NCI-H1436 treated with DMSO at 0.1 percent for 48 hours (cell line): ENCODE measurements at regions not wholly inside any gene's neighbourhood (a gene's known extent, or its start where the extent isn't known, plus 50 kb on each side); places are given as distances from the start of the nearest gene placed in this dataset.

Source experiments
- DNase-seq: peaks from one replicate; lab custom pipeline; 2025; lab: John Stamatoyannopoulos, UW

DNA sequence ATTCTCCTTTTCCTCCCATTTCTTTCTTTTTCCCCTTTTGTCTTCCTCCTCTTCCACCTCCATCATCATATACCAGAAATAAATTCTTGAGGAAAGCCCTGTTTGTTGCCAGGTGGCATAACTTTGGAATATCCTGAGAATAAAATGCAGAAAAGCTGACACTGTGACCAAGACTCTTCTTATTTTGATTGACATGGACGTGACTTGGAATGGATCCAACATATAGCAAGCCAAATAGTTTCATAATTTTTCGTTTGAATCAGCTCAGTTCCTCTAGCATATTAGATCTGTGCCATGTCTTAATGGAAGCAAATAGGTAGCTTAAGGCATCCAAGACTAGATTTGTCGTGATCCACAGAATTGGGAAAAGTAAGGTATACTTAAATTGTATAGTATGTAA is 354.7 kb upstream of the FIGN start:
- DNase-seq = no peak

DNA sequence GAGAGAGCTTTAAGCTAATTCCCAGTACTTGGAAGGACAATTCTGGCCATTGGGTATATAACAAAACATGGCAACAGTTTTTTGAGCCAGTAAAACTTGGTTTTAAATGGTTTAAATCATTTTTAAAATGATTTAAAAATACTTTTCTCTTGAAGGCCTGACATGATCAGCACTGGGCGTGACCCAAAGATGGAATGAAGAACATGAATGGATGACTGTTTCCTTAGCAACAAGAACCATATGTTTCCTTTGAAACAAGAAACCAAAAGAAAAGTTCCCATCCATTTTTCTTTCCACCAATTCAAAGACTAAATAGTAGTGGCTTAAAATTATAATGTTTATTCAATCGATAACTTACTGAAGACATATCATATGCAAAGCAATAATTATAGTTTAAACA is 348.3 kb upstream of the FIGN start:
- DNase-seq = no peak

- DNase-seq = no peak
These were observed 344.7 kb upstream of the FIGN start for GRCh38 chr2:164080486-164080885.

DNA sequence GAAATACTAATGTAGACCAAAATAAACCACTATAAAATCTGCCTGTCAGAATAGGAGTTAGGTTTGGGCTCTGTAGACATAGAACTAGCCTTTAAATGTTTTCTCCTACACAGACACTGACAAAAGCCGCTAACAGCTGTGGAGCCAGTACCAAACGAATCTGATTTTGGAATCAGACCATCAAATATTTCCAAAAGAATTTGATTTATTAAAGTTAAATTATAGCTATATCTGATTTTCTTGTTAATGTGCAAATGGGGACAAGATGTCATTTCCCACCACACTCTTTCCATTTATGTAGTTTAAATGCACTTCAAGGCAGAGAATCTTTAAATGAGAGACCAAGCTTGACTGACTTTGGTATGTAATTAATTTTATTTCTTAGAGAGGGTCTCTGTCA is 343.4 kb upstream of the FIGN start:
- no peak for DNase-seq

DNA sequence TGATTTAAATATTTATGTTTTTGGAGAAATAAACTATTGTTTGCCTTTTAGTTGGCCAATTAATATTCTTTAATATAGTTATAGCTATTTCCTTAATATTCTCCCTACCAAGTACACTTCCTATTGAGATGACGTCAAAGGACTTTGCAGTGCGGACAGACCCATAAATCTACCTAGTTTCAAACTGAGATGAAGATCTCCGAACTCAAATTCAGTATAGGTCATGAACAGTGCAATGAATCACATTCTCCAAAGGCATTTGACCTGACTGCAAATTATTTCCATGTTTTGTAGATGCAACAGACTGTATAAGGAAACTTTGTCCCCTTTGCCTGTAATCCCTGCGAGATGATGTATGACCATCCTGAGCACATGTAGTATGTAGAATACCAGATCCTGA is 342.6 kb upstream of the FIGN start:
- DNase-seq = no peak

GRCh38 chr2:164073101-164074074 is 337.6 kb upstream of the FIGN start:
- no peak for DNase-seq

GRCh38 chr2:164069540-164069939 is 333.7 kb upstream of the FIGN start:
- DNase-seq = no peak

DNA sequence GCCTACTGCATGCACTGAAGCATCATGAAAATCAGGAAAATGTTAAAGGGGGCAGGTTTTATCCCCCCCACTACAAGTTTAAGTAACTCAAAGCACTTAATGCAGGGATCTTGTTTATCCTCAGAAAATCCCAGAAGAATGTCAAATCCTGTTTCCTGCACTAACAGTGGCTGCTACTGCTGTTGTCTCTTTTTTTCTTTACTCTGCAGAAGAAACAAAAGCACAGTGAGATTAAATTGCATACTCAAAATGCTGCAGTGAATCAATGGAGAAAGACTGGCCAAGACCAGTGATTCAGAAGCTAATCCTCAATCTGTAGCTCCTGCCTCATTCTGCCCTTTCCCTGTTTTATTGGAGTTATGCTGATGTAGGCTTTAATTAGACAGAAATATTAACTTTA is 332.3 kb upstream of the FIGN start:
- DNase-seq = no peak

DNA sequence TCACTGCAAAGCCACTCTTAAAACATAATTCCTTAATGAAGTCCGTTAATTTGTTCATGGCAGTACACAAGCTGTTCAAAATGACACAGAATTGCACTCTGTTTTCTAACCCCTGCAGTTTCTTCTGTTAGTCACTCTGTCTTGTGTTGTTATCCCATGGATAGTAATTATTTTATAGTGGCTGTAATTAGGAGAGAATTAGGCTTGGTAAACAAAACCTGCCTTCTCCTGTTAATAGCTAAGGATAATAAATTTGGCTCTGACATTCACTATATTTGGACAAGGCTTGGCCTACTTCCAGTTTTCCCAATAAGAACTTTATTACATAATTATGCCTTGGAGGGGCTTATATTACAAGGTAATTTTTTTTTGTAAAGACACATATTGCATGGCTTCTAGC is 330.3 kb upstream of the FIGN start:
- peak; percentile 94 for DNase-seq

DNA sequence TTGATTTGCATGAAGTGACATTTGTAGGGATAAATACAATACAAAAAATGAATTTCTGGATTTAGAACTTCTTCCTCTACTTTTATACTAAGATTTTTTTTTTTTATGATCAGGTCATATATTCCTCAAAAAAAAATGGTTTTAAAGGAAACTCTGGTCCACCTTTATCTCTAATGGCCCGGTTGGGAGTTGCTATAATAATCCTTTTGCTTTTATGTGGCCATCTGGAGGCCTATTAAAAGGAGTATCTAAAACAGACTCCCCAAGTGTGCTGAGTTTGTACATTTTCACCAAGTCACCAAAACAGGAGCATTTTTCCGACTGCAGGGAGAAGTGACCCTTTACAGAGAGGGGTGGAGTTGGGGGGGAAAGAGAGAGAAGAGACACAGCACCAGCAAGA is 329.2 kb upstream of the FIGN start:
- no peak for DNase-seq

DNA sequence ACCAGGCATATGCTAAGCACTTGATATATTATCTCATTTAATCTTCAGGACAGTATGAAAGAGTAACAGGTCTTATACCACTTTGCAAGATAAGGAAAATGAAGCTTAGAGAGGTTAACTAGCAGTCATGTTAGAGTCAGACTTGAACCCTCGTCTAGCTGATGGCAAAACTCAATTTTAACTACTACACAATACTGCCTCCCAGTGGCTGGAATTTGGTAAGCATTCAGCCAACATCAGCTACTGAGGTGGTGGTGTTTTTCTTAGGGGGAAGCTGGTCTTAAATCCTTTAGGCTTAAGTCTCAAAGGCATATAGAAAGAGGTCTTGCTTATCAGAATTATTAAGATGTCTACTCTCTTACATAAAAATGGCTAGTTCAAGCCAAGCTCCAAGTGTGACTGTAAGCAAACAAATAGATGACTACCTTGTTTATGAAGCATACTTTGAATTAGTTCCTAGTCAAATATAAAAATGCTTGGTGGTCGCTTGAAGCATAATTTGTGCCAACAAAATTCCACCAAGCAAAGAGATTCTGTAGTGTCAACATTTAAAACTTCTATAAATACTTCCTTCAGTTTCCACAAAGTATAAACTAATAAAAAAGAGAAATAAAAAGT is 325.4 kb upstream of the FIGN start:
- DNase-seq = no peak

DNA sequence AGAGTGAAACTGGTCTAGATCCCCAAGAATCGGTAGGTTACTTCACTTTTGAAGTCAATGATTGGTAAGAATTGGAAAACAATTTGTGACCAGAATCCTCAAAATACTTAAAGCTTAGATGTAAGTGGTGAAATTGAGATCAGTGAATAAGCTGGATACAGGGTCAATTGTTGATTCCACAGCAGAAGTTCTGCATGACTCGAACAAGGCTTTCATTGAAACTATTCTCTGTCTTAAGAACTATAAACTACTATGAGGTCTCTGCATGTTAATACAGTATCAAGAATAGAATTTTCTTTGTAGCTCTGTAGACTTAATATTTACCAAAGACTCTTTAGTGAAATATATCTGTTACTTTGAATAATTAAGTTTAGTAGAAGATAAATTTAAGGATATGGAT is 324.2 kb upstream of the FIGN start:
- no peak for DNase-seq

GRCh38 chr2:164055623-164056022 is 319.8 kb upstream of the FIGN start:
- no peak for DNase-seq

DNA sequence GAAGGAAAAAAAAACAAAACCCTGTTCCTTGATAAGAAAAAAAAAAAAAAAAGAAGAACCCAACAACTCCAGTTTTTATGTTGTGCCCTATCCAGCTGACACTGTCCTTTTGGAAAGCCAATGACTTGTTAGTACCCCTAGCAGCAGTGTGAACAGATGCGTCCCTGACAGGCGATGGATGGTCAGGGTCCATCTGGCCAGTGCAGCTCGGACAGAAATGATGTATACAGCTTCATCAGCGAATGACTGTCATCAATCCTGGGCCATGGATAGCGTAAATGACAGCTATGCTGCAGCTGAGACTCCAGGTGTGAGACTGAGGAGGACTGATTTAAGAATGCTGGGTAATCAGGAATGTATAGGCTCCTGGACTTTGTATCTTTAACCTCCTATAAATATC is 318.8 kb upstream of the FIGN start:
- DNase-seq = no peak

GRCh38 chr2:164053021-164053420 is 317.2 kb upstream of the FIGN start:
- DNase-seq = no peak

DNA sequence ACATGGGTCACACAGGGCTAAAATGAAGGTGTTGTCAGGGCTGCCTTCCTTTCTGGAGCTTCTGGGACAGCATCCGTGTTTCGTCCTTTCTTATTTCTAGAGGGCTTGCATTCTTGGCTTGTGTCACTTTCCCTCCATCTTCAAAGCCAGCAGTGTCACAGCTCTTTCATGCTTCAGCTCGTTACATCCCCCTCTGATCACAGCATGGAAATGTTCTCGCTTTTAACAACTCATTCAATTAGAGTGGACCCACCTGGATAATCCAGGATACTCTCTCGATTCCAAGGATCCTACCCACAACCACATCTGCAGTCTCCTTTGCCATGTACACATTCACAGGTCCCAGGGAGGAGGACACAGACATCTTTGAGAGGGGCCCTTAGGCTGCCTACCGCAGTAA is 316.2 kb upstream of the FIGN start:
- no peak for DNase-seq

DNA sequence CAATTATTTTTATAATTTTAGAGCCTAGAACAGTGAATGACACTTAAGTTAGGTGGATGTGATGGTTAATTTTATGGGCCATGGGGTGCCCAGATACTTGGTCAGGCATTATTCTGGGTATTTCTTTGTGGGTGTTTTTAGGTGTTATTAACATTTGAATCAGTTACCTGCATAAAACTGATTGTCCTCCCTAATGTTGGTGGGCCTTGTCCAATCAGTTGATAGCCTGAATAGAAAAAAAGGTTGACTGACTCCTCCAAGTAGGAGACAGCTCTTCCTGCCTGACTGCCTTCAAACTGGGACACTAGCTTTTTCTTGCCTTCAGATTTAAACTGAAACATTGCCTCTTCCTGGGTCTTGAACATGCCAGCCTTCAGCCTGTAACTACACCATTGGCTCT is 312.9 kb upstream of the FIGN start:
- no peak for DNase-seq

DNA sequence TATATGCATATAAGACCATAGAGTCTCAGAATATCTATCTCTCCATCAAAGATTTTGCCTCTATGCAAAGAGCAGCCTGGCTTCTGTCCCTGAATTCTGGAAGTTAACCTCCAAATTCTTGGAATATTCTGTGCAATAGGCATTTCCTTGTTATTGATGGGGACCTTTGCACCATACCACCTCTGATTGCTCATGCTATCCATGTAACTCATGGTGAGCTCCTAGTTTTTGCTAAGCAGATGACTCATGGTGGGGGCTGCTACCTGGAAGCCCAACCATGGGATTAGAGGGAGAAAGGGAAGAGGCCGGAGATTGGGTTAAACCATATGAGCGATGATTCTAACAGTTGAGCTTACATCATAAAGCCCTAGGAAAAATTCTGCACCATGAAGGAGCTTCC is 310.2 kb upstream of the FIGN start:
- DNase-seq = no peak

GRCh38 chr2:164044622-164045021 is 308.8 kb upstream of the FIGN start:
- no peak for DNase-seq

DNA sequence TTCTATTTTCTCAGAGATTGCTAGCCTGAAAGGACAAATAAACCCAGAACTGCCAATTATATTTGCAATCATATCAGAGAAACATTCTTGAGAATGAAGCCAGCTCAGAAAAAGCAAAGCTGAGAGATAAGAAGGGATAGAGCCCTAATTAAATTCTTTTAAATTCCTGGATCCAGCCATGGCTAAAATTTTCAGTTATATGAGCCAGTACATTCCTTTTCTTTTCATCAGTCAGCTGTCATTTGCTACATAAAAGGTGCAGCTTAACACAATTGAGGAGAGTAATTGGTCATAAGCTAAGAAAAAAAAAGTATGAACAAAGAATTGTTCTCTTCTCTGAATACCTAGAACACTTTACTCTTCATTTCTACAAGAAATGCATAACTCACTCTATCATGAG is 303.5 kb upstream of the FIGN start:
- DNase-seq = no peak

DNA sequence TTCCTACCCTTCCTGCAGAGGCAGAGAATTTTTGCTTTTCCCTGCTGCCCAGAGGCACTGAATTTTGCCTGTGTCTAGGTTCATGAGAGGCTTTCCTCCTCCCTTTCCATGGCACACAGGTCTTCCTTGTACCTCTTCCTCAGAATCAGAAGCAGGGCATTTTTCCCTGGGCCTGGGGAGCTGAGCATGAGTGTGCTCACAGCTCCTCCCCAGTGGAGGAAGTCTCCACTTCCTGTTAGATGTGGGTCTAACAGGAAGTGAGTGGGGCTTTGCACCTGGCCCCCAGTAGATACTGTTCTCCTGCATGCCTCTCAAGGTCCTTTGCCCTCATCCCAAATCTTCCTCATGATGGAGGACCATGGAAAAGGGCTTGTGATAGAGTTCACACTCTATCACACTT is 297.2 kb upstream of the FIGN start:
- DNase-seq = no peak

DNA sequence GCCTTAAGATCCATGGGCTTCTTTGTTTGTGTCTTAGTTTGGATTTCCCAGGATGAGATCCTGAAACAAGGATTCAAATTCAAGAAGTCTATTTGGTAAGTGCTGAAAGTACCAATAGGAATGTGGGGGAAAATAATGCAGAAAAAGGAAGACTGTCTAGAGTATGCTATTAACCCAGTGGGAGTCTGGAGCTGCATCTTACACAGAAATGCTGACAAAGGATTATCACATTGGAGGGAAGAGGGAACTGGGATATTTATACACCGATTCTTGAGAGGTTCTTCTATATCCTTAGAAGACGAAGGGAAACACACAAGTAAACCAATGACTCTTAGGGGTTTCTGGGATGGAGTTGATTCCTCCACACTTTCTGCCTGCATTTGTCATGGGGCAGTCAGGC is 294.8 kb upstream of the FIGN start:
- DNase-seq = no peak

GRCh38 chr2:164028814-164029534 is 293.2 kb upstream of the FIGN start:
- DNase-seq = no peak
